OCI-LY7 (cell line): ENCODE measurements at regions not wholly inside any gene's neighbourhood (a gene's known extent, or its start where the extent isn't known, plus 50 kb on each side); places are given as distances from the start of the nearest gene placed in this dataset.

ENCODE experiments used
- CTCF ChIP-seq: fragments of 200-600 bp; sonication (generic); conservative IDR thresholded peaks from 2 replicates; pipeline ENCODE4 v1.5.1; 2014; ENCODE audit warnings: mild to moderate bottlenecking, antibody characterized with exemption, low read length, moderate library complexity, mixed read lengths
- EZH2phosphoT487 ChIP-seq: fragments of 200-600 bp; sonication (generic); IDR thresholded peaks from 2 replicates; pipeline ENCODE4 v1.6.1; 2018; ENCODE audit warnings: low read depth, borderline replicate concordance, mild to moderate bottlenecking, mixed run types, antibody characterized with exemption, low read length, moderate library complexity, mixed read lengths

GRCh38 chr22:48068323-48068885 is 1306.0 kb downstream of the TBC1D22A start:
- TF ChIP-seq CTCF (no peak), EZH2phosphoT487 (no peak)
